Stimulated activated CD4-positive, alpha-beta T cell treated with anti-CD3 and anti-CD28 coated beads, Interleukin-4, amount 100 ng/mL, for 1 hour (primary cell): ENCODE measurements at regions not wholly inside any gene's neighbourhood (a gene's known extent, or its start where the extent isn't known, plus 50 kb on each side); places are given as distances from the start of the nearest gene placed in this dataset.

ENCODE experiments used
- DNase-seq: peaks from one replicate; pipeline ENCODE4 v3.0.0-alpha.2; 2020

GRCh38 chr3:99430348-99431134 lies 207.9 kb upstream of the COL8A1 start:
- no peak for DNase-seq

DNA sequence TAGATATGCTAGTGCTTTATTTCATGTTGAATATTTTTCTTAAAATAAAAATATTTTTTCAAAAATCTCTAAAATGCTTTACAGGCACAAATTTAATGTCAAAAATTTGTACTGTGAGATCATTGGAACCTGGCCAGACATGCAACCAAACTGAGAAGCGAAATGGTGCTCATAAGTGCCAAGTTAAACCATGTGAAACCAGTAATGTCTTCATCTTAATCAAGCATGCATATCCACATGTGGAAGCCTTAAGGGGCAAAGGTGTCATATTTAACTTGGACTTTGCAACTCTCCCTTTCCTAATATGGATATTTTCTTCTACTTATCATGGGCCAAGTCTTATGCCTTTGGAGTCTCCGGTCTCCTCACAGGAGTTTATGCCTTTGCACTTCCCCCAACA lies 208.9 kb upstream of the COL8A1 start:
- no peak for DNase-seq

DNA sequence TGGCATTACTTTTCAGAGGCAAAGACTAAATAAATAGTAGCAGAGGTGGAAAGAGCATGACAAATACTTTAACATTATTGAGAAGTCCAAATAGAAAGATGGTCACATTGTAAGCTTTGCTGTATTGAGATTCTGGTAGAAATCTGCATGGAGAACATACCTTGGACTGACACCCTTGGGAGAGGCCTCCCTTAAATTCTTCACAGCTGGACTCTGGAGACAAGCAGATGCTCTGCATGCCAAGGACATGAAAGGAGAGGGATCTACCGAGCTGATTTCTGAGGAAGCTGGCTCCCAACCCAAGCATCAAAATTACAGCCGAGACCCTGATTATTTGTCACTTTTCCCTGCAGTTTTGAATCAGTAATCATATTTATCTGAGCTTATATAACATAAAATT lies 212.5 kb upstream of the COL8A1 start:
- no peak for DNase-seq

DNA sequence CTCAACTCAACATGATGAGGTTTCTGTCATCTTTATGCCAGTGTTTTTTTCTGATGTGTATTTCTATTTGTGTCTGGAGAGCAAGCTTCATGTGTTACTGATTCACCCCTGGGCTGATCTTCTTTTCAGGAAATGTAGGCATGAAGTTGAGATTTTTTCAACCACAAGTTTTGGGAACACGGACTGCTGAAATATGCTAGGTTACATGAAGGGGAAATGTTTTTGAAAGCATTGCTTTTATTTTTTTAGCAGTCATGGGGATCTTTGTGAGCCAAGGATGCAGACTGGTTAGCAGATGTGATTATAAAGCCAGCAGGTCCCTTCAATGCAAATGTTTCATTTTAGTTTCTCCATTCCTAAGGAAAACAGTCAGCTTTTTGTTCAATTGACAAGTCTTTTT lies 219.3 kb upstream of the COL8A1 start:
- no peak for DNase-seq

DNA sequence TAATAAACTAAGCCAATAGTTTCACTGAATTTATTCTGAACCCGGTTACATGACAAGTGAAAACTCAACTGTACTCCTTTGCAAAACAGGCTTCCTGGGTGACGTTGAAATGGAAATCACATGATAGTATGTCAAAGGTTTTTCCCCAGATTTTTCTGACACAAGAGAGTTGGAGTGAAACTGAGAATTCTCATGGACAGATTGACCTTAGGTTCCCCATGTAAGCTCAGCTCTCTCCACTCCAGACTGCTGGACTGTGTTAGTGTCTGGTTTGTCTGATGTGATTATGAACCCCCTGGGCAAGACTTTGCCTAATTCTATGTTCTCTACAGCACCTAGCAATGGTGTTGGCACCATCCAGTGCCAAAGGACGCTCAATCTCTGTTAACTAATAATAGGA lies 219.7 kb upstream of the COL8A1 start:
- no peak for DNase-seq

DNA sequence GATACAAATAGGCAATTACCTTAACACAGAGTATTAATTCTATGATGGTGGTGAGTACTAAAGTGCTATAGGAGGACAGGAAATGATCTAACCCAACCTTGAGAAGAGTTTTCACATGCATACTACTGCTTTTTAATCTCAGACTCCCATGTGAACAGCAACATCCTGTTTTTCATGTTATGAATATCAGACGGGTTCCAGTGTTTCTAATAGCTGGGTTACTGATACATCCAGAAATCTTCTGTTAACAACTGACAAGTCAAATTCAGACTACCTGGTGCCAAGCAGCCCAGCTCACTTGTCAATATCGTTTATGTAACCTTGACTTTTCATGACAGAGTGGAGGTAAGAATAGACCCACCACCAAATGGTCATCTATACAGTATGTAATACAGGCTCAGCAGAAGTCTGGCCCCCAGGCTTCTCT lies 220.2 kb upstream of the COL8A1 start:
- DNase-seq: no peak

- no peak for DNase-seq
Measured at GRCh38 chr3:99413504-99413903, 224.9 kb upstream of the COL8A1 start.

GRCh38 chr3:99410789-99411311 lies 227.5 kb upstream of the COL8A1 start:
- no peak for DNase-seq

- DNase-seq: no peak
Measured at GRCh38 chr3:99409961-99410360, 228.4 kb upstream of the COL8A1 start.

- no peak for DNase-seq
Measured at GRCh38 chr3:99407257-99407656, 231.1 kb upstream of the COL8A1 start.

DNA sequence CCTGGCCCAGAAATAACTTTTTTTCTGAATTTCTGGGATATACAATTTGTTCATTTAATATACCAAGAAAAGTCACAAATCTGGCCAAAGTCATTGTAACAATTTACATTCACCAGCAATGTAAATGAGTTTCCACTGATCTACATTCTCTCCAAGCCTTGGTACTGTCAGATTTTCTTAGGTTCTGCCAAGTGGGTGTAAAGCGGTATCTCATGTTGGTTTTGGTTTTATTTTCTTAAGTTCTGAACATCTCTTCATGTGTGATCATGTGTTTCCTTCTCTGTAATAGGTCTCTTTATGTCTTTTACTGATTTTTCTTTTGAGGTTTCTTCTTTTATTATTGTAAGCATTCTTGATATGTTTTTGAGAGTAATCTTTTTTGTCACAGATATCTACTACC lies 235.6 kb upstream of the COL8A1 start:
- DNase-seq: no peak

DNA sequence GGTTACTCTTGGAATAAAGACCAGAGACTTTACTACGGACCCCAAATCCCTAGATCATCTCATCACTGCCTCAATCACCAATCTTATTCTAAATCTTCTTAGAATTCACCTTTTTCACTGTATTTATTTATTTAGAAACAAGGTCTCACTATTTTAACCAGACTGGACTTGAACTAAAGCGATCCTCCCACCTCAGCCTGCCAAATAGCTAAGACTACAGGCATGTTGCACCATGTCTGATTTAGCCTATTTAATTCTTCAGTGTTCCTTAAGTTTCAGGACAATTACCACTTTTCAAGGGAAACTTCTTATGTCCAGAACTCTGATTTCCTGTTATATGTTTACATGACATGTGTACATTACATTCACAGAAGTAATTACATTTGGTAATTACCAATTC lies 238.0 kb upstream of the COL8A1 start:
- DNase-seq: no peak

GRCh38 chr3:99396651-99397275 lies 241.6 kb upstream of the COL8A1 start:
- no peak for DNase-seq

GRCh38 chr3:99394831-99395778 lies 243.3 kb upstream of the COL8A1 start:
- no peak for DNase-seq

DNA sequence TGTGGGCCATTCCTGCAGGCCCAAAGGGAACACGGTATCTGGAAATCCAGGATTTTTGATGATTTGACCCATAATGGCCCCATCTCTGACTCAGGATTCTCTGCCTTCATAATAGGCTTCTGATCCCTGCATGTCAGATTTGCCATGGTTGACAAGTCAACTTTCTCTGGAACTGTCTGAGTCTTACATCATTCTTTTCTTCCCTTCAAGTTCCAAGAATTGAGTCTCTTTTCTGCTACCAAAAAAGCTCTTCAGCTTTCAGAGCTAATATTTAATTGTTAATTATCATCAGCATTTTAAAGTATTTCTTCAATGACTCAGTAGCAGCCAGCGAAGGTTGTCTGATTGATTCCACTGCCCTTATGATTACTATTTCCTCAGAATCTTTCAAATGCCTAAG lies 244.4 kb upstream of the COL8A1 start:
- DNase-seq: no peak

- no peak for DNase-seq
Measured at GRCh38 chr3:99388780-99389179, 249.6 kb upstream of the COL8A1 start.

GRCh38 chr3:99384596-99384995 lies 253.8 kb upstream of the COL8A1 start:
- DNase-seq: no peak

DNA sequence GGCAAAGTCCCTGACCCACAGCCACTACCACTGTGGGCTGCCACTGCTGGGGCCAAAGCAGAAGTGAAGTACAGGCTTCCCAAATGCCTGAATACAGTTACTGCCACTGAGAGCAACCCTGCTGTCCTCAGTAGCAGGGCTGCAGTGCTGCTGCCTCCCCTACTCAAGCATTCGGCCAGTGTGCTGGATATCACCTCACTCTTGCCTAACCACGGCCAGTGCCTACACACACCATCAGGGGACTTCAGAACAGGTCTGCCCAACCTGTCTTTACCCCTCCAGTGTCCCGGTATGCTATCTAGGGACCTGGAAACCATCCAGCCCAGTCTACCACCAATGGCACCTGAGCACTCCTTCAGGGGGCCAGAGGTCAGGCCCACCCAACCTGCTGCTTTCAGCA lies 261.5 kb upstream of the COL8A1 start:
- no peak for DNase-seq

DNA sequence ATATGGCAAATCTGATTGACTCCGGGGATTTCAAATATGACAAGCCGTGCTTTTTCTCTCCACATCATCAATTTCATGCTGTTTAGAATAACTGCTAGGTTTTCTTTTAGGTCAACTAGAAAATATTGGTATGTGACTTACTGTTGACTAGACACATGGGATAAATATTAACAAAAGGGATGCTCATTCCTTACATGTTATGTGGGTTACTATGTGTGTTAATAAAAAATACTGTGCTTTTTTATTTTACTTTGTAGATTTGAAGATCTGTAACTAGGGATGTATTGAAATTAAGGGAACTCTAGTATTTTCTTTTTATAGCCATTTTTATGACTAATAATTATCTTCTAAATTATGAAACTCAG lies 264.6 kb upstream of the COL8A1 start:
- no peak for DNase-seq

GRCh38 chr3:99373088-99373845 lies 265.1 kb upstream of the COL8A1 start:
- DNase-seq: no peak

GRCh38 chr3:99366663-99367429 lies 271.5 kb upstream of the COL8A1 start:
- no peak for DNase-seq

GRCh38 chr3:99365979-99366378 lies 272.4 kb upstream of the COL8A1 start:
- no peak for DNase-seq
